Peyer's patch (tissue), 4 donors: ENCODE measurements at regions not wholly inside any gene's neighbourhood (a gene's known extent, or its start where the extent isn't known, plus 50 kb on each side); places are given as distances from the start of the nearest gene placed in this dataset.

Experiments used
- CTCF ChIP-seq, 6 experiments: fragments of 450-650 bp in 4 of 6; fragments of 200-600 bp in 2 of 6; sonication (generic) in 1 of 6; IDR thresholded peaks; one replicate each; pipeline ENCODE4 v1.5.1; 2017 to 2019; ENCODE audit warnings: antibody characterized with exemption in 6 of 6, mild to moderate bottlenecking in 3 of 6, moderate library complexity in 1 of 6
- POLR2A ChIP-seq, 2 donors: fragments of 450-650 bp; IDR thresholded peaks; one replicate each; pipeline ENCODE4 v1.5.1; 2017; ENCODE audit warnings: antibody characterized with exemption in 2 of 2, mild to moderate bottlenecking in 2 of 2, moderate library complexity in 2 of 2

GRCh38 chrX:150007356-150007755 is 69.1 kb upstream of the EOLA2 start:
- TF ChIP-seq CTCF (IDR thresholded peaks at IDR 0.05): no peak
- no peak for TF ChIP-seq POLR2A (IDR thresholded peaks at IDR 0.05)
